Peyer's patch (tissue), 4 donors: ENCODE measurements at regions not wholly inside any gene's neighbourhood (a gene's known extent, or its start where the extent isn't known, plus 50 kb on each side); places are given as distances from the start of the nearest gene placed in this dataset.

ENCODE experiments used
- DNase-seq, 3 donors: peaks; one replicate each; pipeline ENCODE4 v3.0.0-alpha.2; 2017 to 2019
- H3K27ac ChIP-seq, 4 donors: fragments of 200-600 bp; sonication (generic); one replicate each; pipeline ENCODE4 v1.5.1; 2016 to 2019
- H3K27me3 ChIP-seq, 2 donors: fragments of 200-600 bp; sonication (generic); one replicate each; pipeline ENCODE4 v1.5.1; 2019
- H3K36me3 ChIP-seq, 3 donors: fragments of 200-600 bp; sonication (generic); one replicate each; pipeline ENCODE4 v1.5.1; 2016 to 2019
- H3K4me1 ChIP-seq, 4 donors: fragments of 200-600 bp; sonication (generic); one replicate each; pipeline ENCODE4 v1.5.1; 2016 to 2019
- H3K4me3 ChIP-seq, 4 donors: fragments of 200-600 bp; sonication (generic); 1 replicate in 3 of 4; 2 replicates in 1 of 4; pipeline ENCODE4 v1.5.1; 2016 to 2019; ENCODE audit warnings: mild to moderate bottlenecking in 1 of 4
- H3K9me3 ChIP-seq, 4 donors: fragments of 200-600 bp; sonication (generic); one replicate each; pipeline ENCODE4 v1.5.1; 2016 to 2019; ENCODE audit warnings: mild to moderate bottlenecking in 1 of 4
- POLR2A ChIP-seq, 2 donors: fragments of 450-650 bp; IDR thresholded peaks; one replicate each; pipeline ENCODE4 v1.5.1; 2017; ENCODE audit warnings: antibody characterized with exemption in 2 of 2, mild to moderate bottlenecking in 2 of 2, moderate library complexity in 2 of 2
- TF ChIP-seq, protein P1 (sequence below), 6 experiments: fragments of 450-650 bp in 4 of 6; fragments of 200-600 bp in 2 of 6; sonication (generic) in 1 of 6; IDR thresholded peaks; one replicate each; pipeline ENCODE4 v1.5.1; 2017 to 2019; ENCODE audit warnings: antibody characterized with exemption in 6 of 6, mild to moderate bottlenecking in 3 of 6, moderate library complexity in 1 of 6

DNA sequence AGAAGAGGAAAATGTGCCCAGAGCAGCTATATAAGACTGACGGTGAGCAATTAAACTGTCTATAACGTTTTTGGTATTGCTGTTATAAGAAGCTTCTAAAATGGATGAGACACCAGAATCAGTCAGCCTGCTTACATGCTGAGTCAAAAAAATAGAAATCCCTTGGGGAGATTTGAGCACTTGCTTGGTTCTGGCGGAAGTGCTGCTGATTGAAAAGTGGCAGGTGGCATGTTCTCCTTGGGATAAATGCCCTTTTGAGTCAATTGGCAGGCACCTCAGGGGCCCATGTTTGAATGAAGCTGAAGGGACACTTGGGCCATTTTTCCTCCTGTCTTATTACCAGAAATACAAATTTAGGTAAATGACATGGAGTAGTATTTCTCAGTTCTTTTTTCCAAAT lies 148.7 kb downstream of the PTCHD1 start:
- Histone ChIP-seq H3K4me3 (no peak overlapping the region), H3K27me3 (no peaks in the 10 kb centered on the region), H3K9me3 (no peaks in the 10 kb centered on the region), H3K4me1 (no peaks in the 10 kb centered on the region), H3K36me3 (no peaks in the 10 kb centered on the region), H3K27ac (no peak overlapping the region)
- no peak for DNase-seq
- TF ChIP-seq POLR2A (IDR thresholded peaks at IDR 0.05), result no peak
- TF ChIP-seq, protein P1, sequence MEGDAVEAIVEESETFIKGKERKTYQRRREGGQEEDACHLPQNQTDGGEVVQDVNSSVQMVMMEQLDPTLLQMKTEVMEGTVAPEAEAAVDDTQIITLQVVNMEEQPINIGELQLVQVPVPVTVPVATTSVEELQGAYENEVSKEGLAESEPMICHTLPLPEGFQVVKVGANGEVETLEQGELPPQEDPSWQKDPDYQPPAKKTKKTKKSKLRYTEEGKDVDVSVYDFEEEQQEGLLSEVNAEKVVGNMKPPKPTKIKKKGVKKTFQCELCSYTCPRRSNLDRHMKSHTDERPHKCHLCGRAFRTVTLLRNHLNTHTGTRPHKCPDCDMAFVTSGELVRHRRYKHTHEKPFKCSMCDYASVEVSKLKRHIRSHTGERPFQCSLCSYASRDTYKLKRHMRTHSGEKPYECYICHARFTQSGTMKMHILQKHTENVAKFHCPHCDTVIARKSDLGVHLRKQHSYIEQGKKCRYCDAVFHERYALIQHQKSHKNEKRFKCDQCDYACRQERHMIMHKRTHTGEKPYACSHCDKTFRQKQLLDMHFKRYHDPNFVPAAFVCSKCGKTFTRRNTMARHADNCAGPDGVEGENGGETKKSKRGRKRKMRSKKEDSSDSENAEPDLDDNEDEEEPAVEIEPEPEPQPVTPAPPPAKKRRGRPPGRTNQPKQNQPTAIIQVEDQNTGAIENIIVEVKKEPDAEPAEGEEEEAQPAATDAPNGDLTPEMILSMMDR (IDR thresholded peaks at IDR 0.05), result no peak

DNA sequence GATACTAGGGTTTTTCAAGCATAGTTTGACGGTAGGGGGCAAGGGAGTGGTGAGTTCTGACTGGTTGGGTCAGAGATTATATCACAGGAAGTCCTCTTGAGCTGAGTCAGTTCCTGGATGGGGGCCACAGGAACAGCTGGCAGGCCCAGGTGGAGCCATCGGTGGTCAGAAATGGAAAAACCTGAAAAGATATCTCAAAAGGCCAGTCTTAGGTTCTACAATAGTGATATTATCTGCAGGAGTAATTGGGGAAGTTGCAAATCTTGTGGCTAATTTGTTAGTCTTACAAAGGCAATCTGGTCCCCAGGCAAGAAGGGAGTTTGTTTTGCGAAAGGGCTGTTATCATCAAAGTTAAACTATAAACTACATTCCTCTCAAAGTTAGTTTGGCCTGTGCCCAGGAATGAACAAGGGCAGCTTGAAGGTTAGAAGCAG lies 159.3 kb downstream of the PTCHD1 start:
- no peak for DNase-seq
- no peak overlapping the region for H3K27ac ChIP-seq

DNA sequence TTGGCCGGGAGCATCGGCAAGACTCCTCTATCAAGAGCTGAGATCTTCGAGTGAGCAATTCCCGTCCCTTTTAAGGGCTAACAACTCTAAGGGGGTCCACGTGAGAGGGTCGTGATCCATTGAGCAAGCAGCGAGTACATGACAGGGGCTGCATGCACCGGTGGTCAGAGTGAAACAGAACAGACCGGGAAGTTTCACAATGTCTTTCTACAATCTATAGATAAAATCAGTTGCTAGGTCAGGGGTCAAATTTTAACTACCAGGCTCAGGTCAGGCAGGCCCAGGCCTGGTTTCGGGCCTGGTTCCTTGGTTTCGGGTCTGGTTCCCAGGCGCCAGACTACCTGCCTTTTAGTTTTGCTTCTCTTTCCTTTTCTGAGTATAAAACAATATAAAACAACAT lies 160.1 kb downstream of the PTCHD1 start:
- Histone ChIP-seq H3K27ac (no peak overlapping the region), H3K27me3 (no peaks in the 10 kb centered on the region), H3K9me3 (no peaks in the 10 kb centered on the region), H3K4me1 (no peaks in the 10 kb centered on the region), H3K36me3 (no peaks in the 10 kb centered on the region), H3K4me3 (no peak overlapping the region)
- TF ChIP-seq, protein P1 (IDR thresholded peaks at IDR 0.05), result no peak
- no peak for TF ChIP-seq POLR2A (IDR thresholded peaks at IDR 0.05)
- no peak for DNase-seq

More for the DNA sequence above, 159.3 kb downstream of the PTCHD1 start:
- TF ChIP-seq, protein P1 (IDR thresholded peaks at IDR 0.05), result no peak
- TF ChIP-seq POLR2A (IDR thresholded peaks at IDR 0.05), result no peak
- no peaks in the 10 kb centered on the region for H3K4me1 ChIP-seq
- no peaks in the 10 kb centered on the region for H3K27me3 ChIP-seq
- no peaks in the 10 kb centered on the region for H3K9me3 ChIP-seq
- no peaks in the 10 kb centered on the region for H3K36me3 ChIP-seq
- H3K4me3 ChIP-seq, result no peak overlapping the region

DNA sequence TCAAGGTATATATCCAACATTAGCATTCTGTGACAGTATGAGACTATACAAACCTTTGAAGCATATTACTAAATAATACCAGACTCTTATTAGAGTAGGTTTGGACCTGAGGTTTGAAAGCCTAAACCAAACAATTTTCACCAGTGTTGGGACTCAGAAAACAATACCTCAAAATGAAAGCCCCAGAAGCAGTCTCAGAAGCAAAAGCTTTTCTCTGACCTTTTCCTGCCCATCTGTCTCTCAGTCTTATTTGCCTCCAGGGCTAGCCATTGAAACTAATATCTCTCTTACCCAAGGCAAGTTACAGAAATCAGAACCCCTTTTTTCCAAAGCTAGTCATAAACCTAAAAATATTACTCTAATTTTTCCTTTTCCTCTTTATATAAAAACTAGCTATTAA lies 163.3 kb downstream of the PTCHD1 start:
- Histone ChIP-seq H3K4me1 (no peaks in the 10 kb centered on the region), H3K36me3 (no peaks in the 10 kb centered on the region), H3K27ac (no peak overlapping the region), H3K4me3 (no peak overlapping the region), H3K27me3 (no peaks in the 10 kb centered on the region), H3K9me3 (no peaks in the 10 kb centered on the region)
- no peak for DNase-seq
- TF ChIP-seq, protein P1 (IDR thresholded peaks at IDR 0.05), result no peak
- no peak for TF ChIP-seq POLR2A (IDR thresholded peaks at IDR 0.05)

DNA sequence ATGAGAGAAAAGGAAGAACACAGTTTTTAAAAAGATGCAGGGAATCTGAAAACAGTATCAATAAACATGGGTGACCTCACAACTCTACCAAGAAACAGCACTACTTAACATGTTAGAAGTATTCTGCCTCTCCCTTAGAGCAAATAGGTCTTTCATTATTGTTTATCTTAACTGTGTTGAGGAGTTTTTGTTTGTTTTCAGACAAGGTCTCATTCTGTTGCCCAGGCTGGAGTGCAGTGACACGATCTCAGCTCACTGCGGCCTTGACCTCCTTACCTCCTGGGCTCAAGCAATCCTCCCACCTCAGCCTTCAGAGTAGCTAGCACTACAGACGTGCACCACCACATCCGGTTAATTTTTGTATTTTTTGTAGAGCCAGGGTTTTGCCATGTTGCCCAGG lies 165.3 kb upstream of the PRDX4 start:
- no peak overlapping the region for H3K4me3 ChIP-seq
- no peaks in the 10 kb centered on the region for H3K36me3 ChIP-seq
- no peak overlapping the region for H3K27ac ChIP-seq
- DNase-seq, result no peak
- H3K4me1 ChIP-seq, result no peaks in the 10 kb centered on the region
- H3K9me3 ChIP-seq, result no peaks in the 10 kb centered on the region
- TF ChIP-seq, protein P1 (IDR thresholded peaks at IDR 0.05), result no peak
- no peak for TF ChIP-seq POLR2A (IDR thresholded peaks at IDR 0.05)
- H3K27me3 ChIP-seq, result no peaks in the 10 kb centered on the region
